DND-41 (cell line): ENCODE measurements at regions not wholly inside any gene's neighbourhood (a gene's known extent, or its start where the extent isn't known, plus 50 kb on each side); places are given as distances from the start of the nearest gene placed in this dataset.

Experiments
- ATAC-seq: fragments of 200-7000 bp; cut with Tn5 transposase; 3 replicates; pipeline ENCODE4 v1.9.1; 2021; ENCODE audit warnings: low read depth; ENCODE audit not compliant: insufficient read depth
- DNase-seq: peaks from one replicate; pipeline ENCODE4 v3.0.0-alpha.2; 2020
- H2AFZ ChIP-seq: 2 replicates; pipeline ENCODE4 v1.6.0; 2012; ENCODE audit warnings: low read depth, low read length
- H3K27ac ChIP-seq: 2 replicates; pipeline ENCODE4 v1.5.1; 2012; ENCODE audit warnings: low read length, inconsistent platforms
- H3K27me3 ChIP-seq: fragments of 200-600 bp; sonication (generic); 2 replicates; pipeline ENCODE4 v1.6.0; 2012; ENCODE audit warnings: low read length, mild to moderate bottlenecking, inconsistent platforms; ENCODE audit not compliant: insufficient read depth, poor library complexity
- H3K36me3 ChIP-seq: 2 replicates; pipeline ENCODE4 v1.5.1; 2012; ENCODE audit warnings: low read length, inconsistent platforms; ENCODE audit not compliant: insufficient read depth
- H3K4me1 ChIP-seq: 2 replicates; pipeline ENCODE4 v1.5.1; 2012; ENCODE audit warnings: mild to moderate bottlenecking, low read length; ENCODE audit not compliant: insufficient read depth
- H3K4me2 ChIP-seq: 2 replicates; pipeline ENCODE4 v1.6.0; 2012; ENCODE audit warnings: mild to moderate bottlenecking, moderate library complexity, low read length, inconsistent platforms; ENCODE audit not compliant: insufficient read depth
- H3K4me3 ChIP-seq, 2 experiments: fragments of 200-600 bp in 1 of 2; shearing (Covaris generic) in 1 of 2; 2 replicates each; pipeline ENCODE4 v1.5.1; 2012 to 2016; ENCODE audit warnings: inconsistent platforms in 2 of 2, low read length in 2 of 2, mild to moderate bottlenecking in 2 of 2, low read depth in 1 of 2, moderate library complexity in 1 of 2
- H3K79me2 ChIP-seq: 2 replicates; pipeline ENCODE4 v1.6.0; 2012; ENCODE audit warnings: low read length, inconsistent platforms; ENCODE audit not compliant: insufficient read depth
- H3K9ac ChIP-seq: 2 replicates; pipeline ENCODE4 v1.6.0; 2012; ENCODE audit warnings: low read depth, mild to moderate bottlenecking, inconsistent platforms, low read length, moderate library complexity
- H3K9me3 ChIP-seq: 2 replicates; pipeline ENCODE4 v1.5.1; 2012; ENCODE audit warnings: low read length, moderate library complexity, mild to moderate bottlenecking, inconsistent platforms; ENCODE audit not compliant: insufficient read depth, severe bottlenecking
- H4K20me1 ChIP-seq: 2 replicates; pipeline ENCODE4 v1.6.0; 2012; ENCODE audit warnings: low read length; ENCODE audit not compliant: insufficient read depth
- CTCF ChIP-seq: IDR thresholded peaks from 2 replicates; pipeline ENCODE4 v1.5.1; 2012; ENCODE audit warnings: borderline replicate concordance, low read length, moderate library complexity, mild to moderate bottlenecking; ENCODE audit not compliant: poor library complexity, severe bottlenecking; ENCODE audit errors: extremely low read depth
- EZH2 ChIP-seq: IDR thresholded peaks from 3 replicates; pipeline ENCODE4 v1.6.1; 2012; ENCODE audit warnings: borderline replicate concordance, low read depth, mild to moderate bottlenecking, moderate library complexity, low read length, inconsistent platforms; ENCODE audit not compliant: severe bottlenecking

DNA sequence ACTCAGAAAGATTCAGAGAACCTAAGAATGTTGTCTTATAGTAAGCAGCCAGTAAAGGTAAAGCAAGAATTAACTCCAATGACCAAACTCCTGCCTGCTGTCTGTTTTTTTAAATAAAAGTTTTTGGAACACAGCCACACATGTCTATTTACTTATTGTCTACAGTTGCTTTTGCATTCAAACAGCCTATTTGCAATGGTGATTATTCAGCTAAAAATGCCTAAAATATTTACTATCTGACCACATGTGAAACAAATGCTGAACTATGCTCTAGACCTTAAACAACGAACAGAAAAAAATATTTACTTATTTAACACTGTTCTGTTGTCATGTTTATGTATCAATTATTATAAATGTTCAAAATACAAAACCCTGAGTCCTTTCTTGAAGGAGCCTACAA lies 1246.6 kb downstream of the FAM181B start:
- no peaks in the 10 kb centered on the region for H4K20me1 ChIP-seq
- H3K79me2 ChIP-seq, result no peaks in the 10 kb centered on the region
- no peak for DNase-seq
- no peak overlapping the region for H3K4me3 ChIP-seq
- no peaks in the 10 kb centered on the region for H3K4me1 ChIP-seq
- H3K9me3 ChIP-seq, result no peaks in the 10 kb centered on the region
- no peaks in the 10 kb centered on the region for H3K27me3 ChIP-seq
- H2AFZ ChIP-seq, result no peak overlapping the region
- no peak for ATAC-seq
- no peak overlapping the region for H3K9ac ChIP-seq
- no peak overlapping the region for H3K4me2 ChIP-seq
- no peaks in the 10 kb centered on the region for H3K36me3 ChIP-seq
- TF ChIP-seq EZH2, result no peak
- no peak for TF ChIP-seq CTCF
- no peak overlapping the region for H3K27ac ChIP-seq

DNA sequence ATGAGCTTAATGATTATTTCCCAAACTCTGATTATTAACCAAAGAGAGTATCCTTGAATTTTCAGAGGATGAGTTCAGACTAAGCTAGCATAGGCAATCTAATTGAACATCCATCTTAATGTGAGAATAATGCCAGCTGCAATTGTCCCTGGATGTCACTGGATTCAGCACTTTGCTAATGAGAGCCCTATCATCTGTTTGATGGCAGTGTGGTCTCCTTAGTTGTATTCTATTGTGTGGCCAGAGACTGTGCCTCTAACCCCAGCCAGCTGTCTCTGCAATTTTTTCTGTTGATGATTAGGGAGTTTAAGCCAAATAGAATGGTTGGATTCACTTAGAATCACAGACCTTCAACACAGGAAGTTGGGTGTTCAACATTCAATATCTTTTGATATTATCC lies 1249.5 kb downstream of the FAM181B start:
- no peak for DNase-seq
- Histone ChIP-seq H3K4me3 (no peak overlapping the region), H3K27me3 (no peaks in the 10 kb centered on the region), H3K4me2 (no peak overlapping the region), H3K4me1 (no peaks in the 10 kb centered on the region), H3K79me2 (no peaks in the 10 kb centered on the region), H4K20me1 (no peaks in the 10 kb centered on the region), H3K9ac (no peak overlapping the region), H3K36me3 (no peaks in the 10 kb centered on the region), H3K9me3 (no peaks in the 10 kb centered on the region), H3K27ac (no peak overlapping the region), H2AFZ (no peak overlapping the region)
- ATAC-seq, result no peak
- TF ChIP-seq CTCF, result no peak
- TF ChIP-seq EZH2, result no peak

- no peak overlapping the region for H3K4me3 ChIP-seq
- no peaks in the 10 kb centered on the region for H3K27me3 ChIP-seq
- H3K4me2 ChIP-seq, result no peak overlapping the region
- no peak for DNase-seq
- H3K4me1 ChIP-seq, result no peaks in the 10 kb centered on the region
- no peak overlapping the region for H3K27ac ChIP-seq
- no peaks in the 10 kb centered on the region for H3K79me2 ChIP-seq
- H3K9me3 ChIP-seq, result no peaks in the 10 kb centered on the region
- TF ChIP-seq EZH2 (no peak), CTCF (no peak)
- no peak overlapping the region for H3K9ac ChIP-seq
- H2AFZ ChIP-seq, result no peak overlapping the region
- no peaks in the 10 kb centered on the region for H3K36me3 ChIP-seq
- H4K20me1 ChIP-seq, result no peaks in the 10 kb centered on the region
- no peak for ATAC-seq
These were observed 1256.4 kb downstream of the FAM181B start for GRCh38 chr11:81477277-81477676.

- no peak overlapping the region for H3K27ac ChIP-seq
- H3K4me2 ChIP-seq, result no peak overlapping the region
- no peak for ATAC-seq
- H3K9ac ChIP-seq, result no peak overlapping the region
- no peaks in the 10 kb centered on the region for H3K4me1 ChIP-seq
- TF ChIP-seq CTCF (no peak), EZH2 (no peak)
- no peaks in the 10 kb centered on the region for H4K20me1 ChIP-seq
- no peak overlapping the region for H2AFZ ChIP-seq
- no peaks in the 10 kb centered on the region for H3K9me3 ChIP-seq
- H3K4me3 ChIP-seq, result no peak overlapping the region
- no peaks in the 10 kb centered on the region for H3K36me3 ChIP-seq
- H3K27me3 ChIP-seq, result no peaks in the 10 kb centered on the region
- no peaks in the 10 kb centered on the region for H3K79me2 ChIP-seq
- DNase-seq, result no peak
These were observed 1257.3 kb downstream of the FAM181B start for GRCh38 chr11:81476345-81476744.
